Fibroblast of gingiva (primary cell): ENCODE measurements at regions not wholly inside any gene's neighbourhood (a gene's known extent, or its start where the extent isn't known, plus 50 kb on each side); places are given as distances from the start of the nearest gene placed in this dataset.
"Not testable (repeated sequence)": the region's sequence is repeated elsewhere in the genome, so short reads cannot be mapped to it uniquely, and the experiment has no call there.

Experiments
- DNase-seq: peaks from one replicate; pipeline ENCODE4 v3.0.0-alpha.2; 2011; ENCODE audit warnings: low read depth

- DNase-seq: no peak
Observed at GRCh38 chr5:23721336-23721735, 213.9 kb downstream of the PRDM9 start.

GRCh38 chr5:23727271-23727670, 219.9 kb downstream of the PRDM9 start:
- no peak for DNase-seq

- no peak for DNase-seq
Observed at GRCh38 chr5:23730023-23730422, 222.6 kb downstream of the PRDM9 start.

GRCh38 chr5:23740029-23740428, 232.6 kb downstream of the PRDM9 start:
- DNase-seq: no peak

- DNase-seq: no peak
Observed at GRCh38 chr5:23742701-23743100, 235.3 kb downstream of the PRDM9 start.

- no peak for DNase-seq
Observed at GRCh38 chr5:23755906-23756305, 248.5 kb downstream of the PRDM9 start.

- DNase-seq: no peak
Observed at GRCh38 chr5:23756779-23757178, 249.4 kb downstream of the PRDM9 start.

GRCh38 chr5:23763170-23763569, 255.8 kb downstream of the PRDM9 start:
- no peak for DNase-seq

GRCh38 chr5:23776684-23777083, 269.3 kb downstream of the PRDM9 start:
- DNase-seq: no peak

GRCh38 chr5:23800307-23800706, 292.9 kb downstream of the PRDM9 start:
- DNase-seq: not testable (repeated sequence)

- no peak for DNase-seq
Observed at GRCh38 chr5:23820765-23821471, 313.5 kb downstream of the PRDM9 start.

- no peak for DNase-seq
Observed at GRCh38 chr5:23823521-23823920, 316.1 kb downstream of the PRDM9 start.

GRCh38 chr5:23825196-23825595, 317.8 kb downstream of the PRDM9 start:
- no peak for DNase-seq

- no peak for DNase-seq
Observed at GRCh38 chr5:23840083-23840482, 332.7 kb downstream of the PRDM9 start.

- DNase-seq: no peak
Observed at GRCh38 chr5:23864786-23865185, 357.4 kb downstream of the PRDM9 start.

GRCh38 chr5:23877847-23878246, 370.4 kb downstream of the PRDM9 start:
- DNase-seq: no peak

GRCh38 chr5:23884405-23885031, 377.1 kb downstream of the PRDM9 start:
- no peak for DNase-seq

- DNase-seq: no peak
Observed at GRCh38 chr5:23893561-23893960, 386.2 kb downstream of the PRDM9 start.

GRCh38 chr5:23895614-23896013, 388.2 kb downstream of the PRDM9 start:
- DNase-seq: no peak

- no peak for DNase-seq
Observed at GRCh38 chr5:23930985-23931384, 423.6 kb downstream of the PRDM9 start.

GRCh38 chr5:23951261-23951928, 444.0 kb downstream of the PRDM9 start:
- DNase-seq: not testable (repeated sequence)

GRCh38 chr5:23963449-23963848, 456.0 kb downstream of the PRDM9 start:
- DNase-seq: no peak

GRCh38 chr5:23977365-23977764, 470.0 kb downstream of the PRDM9 start:
- no peak for DNase-seq
